Stimulated activated CD8-positive, alpha-beta memory T cell treated with anti-CD3 and anti-CD28 coated beads, Interleukin-15, amount 100 ng/mL, for 1 hour (primary cell): ENCODE measurements at regions not wholly inside any gene's neighbourhood (a gene's known extent, or its start where the extent isn't known, plus 50 kb on each side); places are given as distances from the start of the nearest gene placed in this dataset.
"Not testable (repeated sequence)": the region's sequence is repeated elsewhere in the genome, so short reads cannot be mapped to it uniquely, and the experiment has no call there.

Experiments used
- DNase-seq: peaks from one replicate; pipeline ENCODE4 v3.0.0-alpha.2; 2020; ENCODE audit warnings: low read depth

GRCh38 chr1:219352961-219353651 lies 179.4 kb downstream of the LYPLAL1 start:
- no peak for DNase-seq

- DNase-seq, result no peak
Measured at GRCh38 chr1:219350172-219350931, 176.7 kb downstream of the LYPLAL1 start.

GRCh38 chr1:219347921-219348391 lies 174.3 kb downstream of the LYPLAL1 start:
- no peak for DNase-seq

- DNase-seq, result no peak
Measured at GRCh38 chr1:219347376-219347775, 173.7 kb downstream of the LYPLAL1 start.

- no peak for DNase-seq
Measured at GRCh38 chr1:219345953-219346352, 172.3 kb downstream of the LYPLAL1 start.

DNA sequence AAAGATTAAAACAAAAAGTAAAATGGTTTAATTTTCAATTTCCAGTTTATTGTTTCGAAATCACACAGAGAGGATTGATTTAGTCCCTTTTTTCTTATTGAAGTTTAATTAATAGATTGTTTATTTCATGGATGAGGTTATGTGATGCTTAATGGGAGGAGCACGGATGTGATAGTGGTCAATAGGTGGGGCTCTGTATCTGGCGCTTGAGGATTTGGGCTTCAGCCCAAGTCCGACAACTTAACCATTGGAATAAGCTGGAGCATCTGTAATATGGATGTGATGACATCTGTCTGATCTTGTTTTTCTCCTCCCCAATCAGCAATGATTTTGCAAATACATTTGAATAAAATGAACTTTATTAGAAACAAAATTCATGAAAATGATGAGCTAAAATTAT lies 169.2 kb downstream of the LYPLAL1 start:
- no peak for DNase-seq

DNA sequence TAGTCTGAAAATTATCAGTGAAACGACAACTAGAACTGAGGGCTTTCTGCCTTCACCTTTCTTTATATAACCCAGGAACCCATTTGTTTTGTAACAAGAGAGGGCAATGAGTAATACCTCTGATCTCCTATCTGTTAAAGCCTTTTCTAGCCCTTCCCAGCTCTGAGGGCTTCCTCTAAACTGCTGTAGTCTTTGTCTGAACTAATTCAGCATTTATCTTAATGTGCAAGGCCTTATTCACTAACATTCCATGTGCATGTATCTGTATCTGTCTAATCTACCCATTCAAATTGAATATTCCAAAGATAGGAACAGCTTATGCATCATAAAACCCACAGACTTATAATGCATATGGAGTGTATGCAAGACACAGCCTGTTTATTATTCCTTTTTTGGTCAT lies 167.1 kb downstream of the LYPLAL1 start:
- no peak for DNase-seq

GRCh38 chr1:219339466-219339865 lies 165.8 kb downstream of the LYPLAL1 start:
- no peak for DNase-seq

DNA sequence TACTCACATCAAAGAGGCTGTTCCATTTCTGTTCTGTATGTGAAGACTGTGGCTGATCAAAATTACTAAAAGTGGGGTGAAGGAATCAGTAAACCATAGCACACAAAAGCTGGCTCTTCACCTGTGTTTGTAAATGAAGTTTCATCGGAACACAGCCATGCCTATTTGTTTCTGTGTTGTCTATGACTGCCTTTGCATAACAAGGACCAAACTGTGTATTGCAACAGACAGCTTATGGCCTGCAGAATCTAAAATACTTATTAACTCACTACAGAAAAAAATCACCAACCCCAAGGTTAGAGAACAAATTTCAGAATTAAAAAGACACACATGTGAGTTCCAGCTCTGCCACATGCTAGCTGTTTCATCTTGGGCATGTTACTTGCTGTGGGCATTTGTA lies 163.9 kb downstream of the LYPLAL1 start:
- no peak for DNase-seq

DNA sequence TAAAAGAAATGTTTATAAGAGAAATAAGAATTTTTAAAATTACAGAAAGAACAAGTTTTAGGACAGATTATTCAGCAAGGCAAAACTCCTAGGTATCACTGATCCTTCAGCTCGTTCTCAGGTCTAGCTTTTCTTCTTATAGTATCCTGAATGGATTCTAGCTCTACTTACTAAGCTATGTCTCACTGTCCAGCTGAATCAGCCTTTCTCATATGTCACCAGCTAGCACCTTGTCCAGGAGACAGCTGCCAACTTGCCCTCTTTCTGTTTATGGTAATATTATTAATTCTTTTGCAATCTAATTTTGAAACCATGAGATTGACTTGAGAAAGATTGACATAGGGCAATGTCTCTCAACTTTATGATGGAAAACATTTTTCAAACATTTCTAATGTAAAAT lies 159.9 kb downstream of the LYPLAL1 start:
- DNase-seq, result no peak

- DNase-seq, result no peak
Measured at GRCh38 chr1:219331424-219331823, 157.7 kb downstream of the LYPLAL1 start.

DNA sequence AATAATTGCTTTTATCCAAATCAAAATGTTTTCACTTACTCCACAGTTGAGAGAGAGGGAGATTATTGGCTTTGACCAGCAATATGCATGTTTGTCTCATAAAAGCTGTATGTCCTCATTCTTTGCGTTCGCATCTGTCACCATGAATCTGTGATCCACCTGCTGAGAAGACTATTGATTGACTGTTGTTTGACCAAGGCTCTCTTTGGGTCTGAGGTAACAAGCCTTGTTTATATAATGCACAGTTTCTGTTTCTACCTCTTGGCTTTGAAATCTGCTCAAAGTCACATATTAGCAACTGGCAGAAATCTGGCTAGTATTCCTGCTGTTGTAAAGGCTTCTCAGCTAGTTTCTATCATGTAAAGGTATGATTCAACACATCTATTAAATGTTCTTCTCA lies 157.0 kb downstream of the LYPLAL1 start:
- no peak for DNase-seq

- DNase-seq, result no peak
Measured at GRCh38 chr1:219330001-219330400, 156.3 kb downstream of the LYPLAL1 start.

DNA sequence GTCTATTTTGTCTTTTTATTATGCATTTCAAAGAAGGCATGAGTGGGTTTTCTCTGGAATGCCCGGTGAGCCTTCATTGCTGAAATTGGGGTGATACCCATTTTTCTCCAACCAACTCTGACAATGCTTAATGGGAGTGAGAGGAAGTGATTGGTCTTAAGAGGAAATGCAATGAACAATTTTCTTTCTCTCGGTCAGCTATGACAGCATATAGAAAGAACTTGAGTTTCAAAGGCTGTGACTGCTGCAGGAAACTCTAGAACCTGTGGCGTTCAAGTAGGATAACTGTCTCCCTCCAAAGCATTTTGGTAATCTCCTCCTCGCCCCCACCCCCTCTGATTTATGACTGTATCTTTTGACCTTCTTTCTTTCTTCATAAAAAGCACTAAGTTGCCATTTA lies 155.9 kb downstream of the LYPLAL1 start:
- no peak for DNase-seq

DNA sequence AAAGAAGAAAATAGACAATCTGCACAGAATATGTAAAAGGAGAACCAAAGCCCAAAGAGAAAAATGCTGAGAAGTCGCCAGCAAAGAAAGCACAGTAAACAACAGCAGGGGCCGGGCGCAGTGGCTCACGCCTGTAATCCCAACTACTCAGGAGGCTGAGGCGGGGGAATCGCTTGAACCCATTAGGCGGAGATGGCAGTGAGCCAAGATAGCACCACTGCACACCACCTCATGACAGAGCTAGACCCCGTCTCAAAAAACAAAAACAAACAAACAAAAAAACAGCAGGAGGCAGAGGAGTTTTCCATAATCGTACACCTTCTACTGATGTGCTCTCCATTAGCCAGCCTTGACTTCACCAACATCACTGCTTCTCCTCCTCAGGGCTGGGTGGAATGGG lies 153.2 kb downstream of the LYPLAL1 start:
- DNase-seq, result no peak

DNA sequence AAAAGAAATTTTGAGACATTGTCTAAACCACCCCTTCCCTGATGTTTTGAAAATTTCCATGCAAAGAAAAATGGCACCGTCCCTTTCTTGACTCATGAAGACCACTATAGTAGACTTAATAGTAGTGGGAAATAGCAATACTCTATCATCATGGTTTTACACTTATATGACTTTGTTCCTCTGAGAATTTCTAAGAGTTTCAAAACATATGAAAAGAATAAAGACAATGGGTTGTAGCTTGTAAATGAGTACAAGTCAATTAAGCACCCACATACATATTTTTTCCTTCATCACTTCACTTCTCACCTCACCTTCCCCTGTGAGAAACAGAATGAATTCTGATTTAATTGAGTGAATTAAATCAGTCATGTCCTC lies 151.7 kb downstream of the LYPLAL1 start:
- no peak for DNase-seq

- no peak for DNase-seq
Measured at GRCh38 chr1:219324629-219325367, 151.1 kb downstream of the LYPLAL1 start.

DNA sequence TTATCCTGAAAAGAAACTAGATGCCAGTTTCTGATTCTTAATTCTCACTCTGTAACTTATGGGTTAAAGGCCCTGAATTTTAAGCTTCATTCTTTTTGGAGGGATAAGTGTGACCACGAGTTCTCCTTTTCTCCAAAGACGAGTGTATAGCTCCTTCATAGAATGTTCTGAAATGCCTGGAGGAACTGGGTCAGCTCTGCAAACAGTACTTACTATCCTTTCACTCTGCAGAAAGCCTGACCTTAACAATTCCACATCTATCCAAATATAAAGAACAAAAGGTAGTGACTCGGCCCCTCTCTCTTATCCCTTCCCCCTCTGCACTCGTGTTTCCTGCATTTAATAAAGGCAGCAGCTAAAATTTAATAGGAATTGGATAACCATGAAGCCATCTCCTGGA lies 150.5 kb downstream of the LYPLAL1 start:
- DNase-seq, result no peak

- no peak for DNase-seq
Measured at GRCh38 chr1:219323426-219323825, 149.7 kb downstream of the LYPLAL1 start.

DNA sequence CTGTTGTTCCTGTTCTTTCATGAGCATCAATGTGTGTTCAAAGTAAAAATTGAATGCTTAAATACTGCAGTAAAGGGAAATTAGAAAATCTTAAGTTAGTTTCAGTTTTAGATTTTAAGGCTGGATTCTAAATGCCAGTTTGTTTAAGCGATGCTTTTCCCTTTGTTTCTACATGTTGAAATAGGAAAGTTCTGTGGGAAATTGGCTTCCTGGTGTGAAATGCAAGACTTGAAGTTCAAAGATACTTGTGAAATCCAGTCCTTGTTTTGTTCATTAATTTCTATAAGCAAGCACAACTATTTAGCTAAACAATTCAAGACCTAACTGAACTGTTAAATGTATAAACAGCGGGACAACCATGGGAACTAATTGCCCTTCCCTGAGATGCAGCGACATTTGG lies 149.1 kb downstream of the LYPLAL1 start:
- no peak for DNase-seq

DNA sequence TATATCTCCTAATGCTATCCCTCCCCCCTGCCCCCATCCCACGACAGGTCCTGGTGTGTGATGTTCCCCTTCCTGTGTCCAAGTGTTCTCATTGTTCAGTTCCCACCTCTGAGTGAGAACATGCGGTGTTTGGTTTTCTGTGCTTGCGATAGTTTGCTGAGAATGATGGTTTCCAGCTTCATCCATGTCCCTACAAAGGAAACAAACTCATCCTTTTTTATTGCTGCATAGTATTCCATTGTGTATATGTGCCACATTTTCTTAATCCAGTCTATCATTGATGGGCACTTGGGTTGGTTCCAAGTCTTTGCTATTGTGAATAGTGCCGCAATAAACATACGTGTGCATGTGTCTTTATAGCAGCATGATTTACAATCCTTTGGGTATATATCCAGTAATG lies 146.9 kb downstream of the LYPLAL1 start:
- not testable (repeated sequence) for DNase-seq

DNA sequence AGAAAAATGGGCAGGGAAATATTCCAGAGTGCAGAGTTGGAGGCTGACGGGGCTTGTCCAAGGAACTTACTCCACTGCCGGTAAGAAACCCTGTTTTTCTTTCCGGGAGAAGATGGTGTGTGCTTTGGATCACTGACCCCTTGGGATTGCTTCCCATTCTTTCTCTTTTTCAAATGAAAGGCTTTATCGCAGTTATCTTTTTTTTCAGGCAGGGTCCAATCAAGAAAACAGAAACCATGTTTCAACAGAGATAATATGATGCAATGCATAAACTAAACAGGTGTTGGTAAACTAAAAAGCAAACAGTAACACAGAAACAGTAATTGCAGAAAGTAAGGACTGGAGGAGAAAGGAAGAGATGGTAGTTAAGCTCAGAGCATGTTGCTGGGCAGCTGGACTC lies 145.1 kb downstream of the LYPLAL1 start:
- DNase-seq, result no peak

DNA sequence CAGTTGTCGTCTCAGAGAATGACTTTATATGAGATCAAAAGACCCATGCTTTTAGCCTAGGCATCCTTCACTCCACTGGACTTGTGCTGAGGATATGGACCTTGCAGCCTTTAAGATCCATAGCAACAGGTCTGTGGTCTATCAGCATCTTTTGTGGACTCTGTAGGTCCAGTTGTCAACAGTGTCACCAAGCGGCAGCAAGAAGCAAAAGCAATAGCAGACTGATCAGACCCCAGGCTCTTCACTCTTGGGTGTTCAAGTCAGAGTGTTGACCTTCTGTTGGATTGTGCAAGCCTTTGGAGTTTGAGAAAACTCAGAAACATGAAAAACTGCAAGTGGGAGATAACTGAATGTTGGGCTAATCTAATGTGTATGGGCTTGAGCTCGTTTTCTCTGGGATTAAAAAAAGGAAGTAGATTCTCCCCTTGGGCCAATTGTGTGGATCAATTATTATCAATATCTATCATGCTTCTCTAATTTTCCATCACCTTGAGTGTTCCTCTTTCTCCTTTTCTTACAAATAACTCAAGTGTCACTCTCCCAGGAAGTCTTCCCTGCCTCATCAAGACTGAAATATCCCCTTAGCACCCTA lies 144.2 kb downstream of the LYPLAL1 start:
- DNase-seq, result no peak
